HuH-7 (cell line): ENCODE measurements at regions not wholly inside any gene's neighbourhood (a gene's known extent, or its start where the extent isn't known, plus 50 kb on each side); places are given as distances from the start of the nearest gene placed in this dataset.
"Not testable (repeated sequence)": the region's sequence is repeated elsewhere in the genome, so short reads cannot be mapped to it uniquely, and the experiment has no call there.

Experiments used
- DNase-seq: peaks from one replicate; pipeline ENCODE4 v3.0.0; 2011; ENCODE audit warnings: low spot score

DNA sequence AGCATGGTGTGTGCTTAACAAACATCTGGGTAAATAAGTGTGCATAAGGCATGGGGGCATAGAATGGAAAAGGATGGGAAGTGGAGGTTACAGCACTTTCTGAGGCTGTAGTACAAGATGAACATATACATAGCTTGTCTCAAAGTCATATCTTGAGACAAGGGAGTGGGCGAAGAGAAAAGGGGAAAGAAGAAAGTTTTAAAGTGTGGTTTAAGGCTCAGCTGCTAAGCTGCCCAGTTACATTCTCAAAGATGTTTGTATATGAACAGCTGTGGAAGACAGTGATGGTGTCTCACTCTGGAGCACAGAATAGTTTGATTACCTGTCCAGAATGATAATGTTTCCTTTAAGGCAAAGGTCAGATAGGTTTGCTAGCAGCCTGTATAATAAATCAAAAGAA is 61.9 kb upstream of the LANCL2 start:
- no peak for DNase-seq

GRCh38 chr7:55304018-55304762 is 60.9 kb upstream of the LANCL2 start:
- DNase-seq: no peak

GRCh38 chr7:55305135-55305534 is 60.0 kb upstream of the LANCL2 start:
- no peak for DNase-seq

- no peak for DNase-seq
Observed at GRCh38 chr7:55306331-55306730, 58.8 kb upstream of the LANCL2 start.

- DNase-seq: no peak
Observed at GRCh38 chr7:55307123-55307916, 57.8 kb upstream of the LANCL2 start.

GRCh38 chr7:55308186-55308929 is 56.8 kb upstream of the LANCL2 start:
- no peak for DNase-seq

DNA sequence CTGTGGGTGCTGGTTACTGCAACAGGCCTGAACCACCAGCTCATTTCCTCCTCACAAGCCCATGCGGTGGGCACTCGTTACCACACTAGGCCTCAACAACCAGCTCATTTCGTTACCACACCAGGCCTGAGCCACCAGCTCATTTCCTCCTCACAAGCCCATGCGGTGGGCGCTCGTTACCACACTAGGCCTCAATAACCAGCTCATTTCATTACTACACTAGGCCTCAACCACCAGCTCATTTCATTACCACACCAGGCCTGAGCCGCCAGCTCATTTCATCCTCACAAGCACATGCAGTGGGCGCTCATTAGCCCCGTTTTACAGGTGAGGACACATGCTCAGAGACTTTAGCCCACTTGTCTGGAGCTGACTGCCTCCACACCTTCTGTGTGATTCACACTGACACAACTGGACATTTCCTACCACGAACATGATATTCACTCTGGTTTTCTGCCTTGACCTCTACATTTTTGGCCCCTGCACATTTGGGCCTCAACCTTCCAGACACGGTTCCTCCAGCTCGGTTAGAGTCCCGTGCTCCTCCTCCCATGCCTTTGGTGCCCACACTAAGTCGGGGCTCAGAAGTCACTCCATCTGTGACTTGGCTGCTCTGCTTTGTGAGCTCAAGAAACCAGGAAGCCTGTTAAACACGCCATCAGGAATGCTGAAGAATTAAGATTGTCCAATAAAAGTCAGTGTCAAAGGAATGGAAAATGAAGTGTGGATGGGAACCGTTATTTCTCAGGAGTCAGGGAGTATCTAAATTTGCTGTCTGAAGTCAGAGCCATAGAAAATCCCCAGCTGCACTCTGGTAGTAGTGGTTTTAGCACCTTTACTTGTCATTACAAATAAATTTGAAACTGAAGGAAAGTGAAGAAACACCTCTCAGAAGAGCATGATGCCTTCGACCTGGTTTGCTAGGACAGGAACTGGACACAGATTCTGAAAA is 55.8 kb upstream of the LANCL2 start:
- no peak for DNase-seq

DNA sequence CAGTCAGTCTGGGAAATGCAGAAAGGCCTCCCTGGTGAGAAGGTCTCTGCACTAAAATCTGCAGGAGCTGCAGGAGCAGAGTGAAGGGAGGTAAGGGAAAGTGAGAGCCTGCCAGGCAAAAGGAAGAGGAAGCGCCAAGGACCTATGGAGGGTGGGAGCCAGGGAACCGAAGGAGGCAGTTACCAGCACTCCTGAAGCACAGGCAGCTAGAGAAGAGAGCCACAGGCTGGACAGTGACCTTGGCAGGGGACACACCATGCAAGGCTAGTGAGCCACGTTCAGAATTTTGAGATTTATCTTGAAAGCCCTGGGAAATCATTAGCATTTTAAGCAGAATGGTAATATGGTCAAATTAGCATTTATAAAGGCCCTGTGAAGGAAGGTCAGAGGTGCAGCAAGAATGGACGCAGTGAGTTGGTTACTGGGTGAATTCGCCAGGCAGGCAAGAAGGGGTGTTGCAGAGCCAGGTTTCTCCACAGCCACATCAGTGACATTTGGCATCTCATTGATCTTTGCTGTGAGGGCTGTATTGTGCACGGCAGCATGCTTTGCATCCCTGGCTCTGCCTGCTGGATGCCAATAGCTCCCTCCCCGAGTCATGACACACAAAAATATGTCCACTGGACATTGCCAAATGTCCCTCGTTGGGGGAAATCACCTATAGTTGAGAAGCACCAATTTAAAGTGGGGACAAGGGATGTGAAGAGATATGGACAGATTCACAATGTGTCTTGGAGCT is 54.7 kb upstream of the LANCL2 start:
- no peak for DNase-seq

GRCh38 chr7:55311892-55312291 is 53.2 kb upstream of the LANCL2 start:
- not testable (repeated sequence) for DNase-seq

GRCh38 chr7:55313671-55314070 is 51.5 kb upstream of the LANCL2 start:
- not testable (repeated sequence) for DNase-seq

GRCh38 chr7:55314967-55315366 is 50.2 kb upstream of the LANCL2 start:
- no peak for DNase-seq
